Mucosa of stomach (tissue), 1 donor: ENCODE measurements at regions not wholly inside any gene's neighbourhood (a gene's known extent, or its start where the extent isn't known, plus 50 kb on each side); places are given as distances from the start of the nearest gene placed in this dataset.

Experiments
- H3K27me3 ChIP-seq: one replicate; pipeline ENCODE4 v1.7.0; 2013; ENCODE audit warnings: mild to moderate bottlenecking, low read length; ENCODE audit not compliant: control insufficient read depth, insufficient read depth
- H3K36me3 ChIP-seq: one replicate; pipeline ENCODE4 v1.7.0; 2013; ENCODE audit warnings: low read length; ENCODE audit not compliant: control insufficient read depth, insufficient read depth
- H3K4me1 ChIP-seq: one replicate; pipeline ENCODE4 v1.7.0; 2013; ENCODE audit warnings: mild to moderate bottlenecking, low read length; ENCODE audit not compliant: control insufficient read depth, insufficient read depth
- H3K4me3 ChIP-seq: one replicate; pipeline ENCODE4 v1.7.0; 2013; ENCODE audit warnings: low read length
- H3K9ac ChIP-seq: one replicate; pipeline ENCODE4 v1.7.0; 2013; ENCODE audit warnings: mild to moderate bottlenecking, low read length, moderate library complexity
- H3K9me3 ChIP-seq: one replicate; pipeline ENCODE4 v1.7.0; 2013; ENCODE audit warnings: mild to moderate bottlenecking, low read length, moderate library complexity; ENCODE audit not compliant: control insufficient read depth
- donor health status: Pancreatic carcinoma.

DNA sequence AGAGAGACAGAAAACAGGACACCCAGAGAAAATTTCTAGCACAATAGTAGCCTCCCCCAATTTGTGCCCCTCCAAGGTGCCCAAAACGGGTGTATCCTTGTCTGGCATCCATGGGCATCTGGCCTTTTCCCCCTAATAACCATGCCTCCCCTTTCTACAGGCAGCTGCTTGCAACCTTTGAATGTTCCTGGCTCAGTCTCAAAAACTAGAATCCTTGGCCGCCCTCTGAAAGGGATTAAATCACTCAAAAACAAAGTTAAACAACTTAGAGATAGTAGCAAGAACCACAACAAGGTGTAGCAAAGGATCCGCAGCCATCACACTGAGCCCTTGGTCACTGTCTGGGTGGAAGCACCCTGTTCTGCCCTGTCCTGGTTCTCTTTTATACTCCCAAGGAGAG is 105.6 kb downstream of the MN1 start:
- Histone ChIP-seq H3K27me3 (no peaks in the 10 kb centered on the region), H3K36me3 (no peaks in the 10 kb centered on the region), H3K4me3 (no peak overlapping the region), H3K9me3 (no peaks in the 10 kb centered on the region), H3K4me1 (no peaks in the 10 kb centered on the region), H3K9ac (no peak overlapping the region)

DNA sequence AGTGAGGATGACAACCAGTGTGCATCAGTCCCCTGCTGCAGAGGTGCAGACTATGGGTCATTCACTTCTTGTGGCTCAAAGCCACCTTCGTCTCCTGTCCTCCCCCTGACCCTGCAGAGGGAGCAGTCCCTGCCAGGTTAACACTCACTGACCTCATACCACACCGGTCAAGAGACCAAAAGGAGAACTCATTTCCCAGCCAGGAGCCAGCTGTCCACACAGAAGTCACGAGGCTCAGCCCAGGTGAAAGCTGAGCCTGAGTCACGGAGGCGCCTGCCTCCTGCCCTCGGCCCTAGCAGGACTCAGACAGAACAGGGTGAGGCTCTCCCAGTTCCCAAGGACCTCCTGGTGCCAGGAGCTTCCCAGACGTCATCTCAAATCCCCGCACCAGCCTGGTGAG is 103.7 kb downstream of the MN1 start:
- Histone ChIP-seq H3K27me3 (no peaks in the 10 kb centered on the region), H3K4me1 (no peaks in the 10 kb centered on the region), H3K36me3 (no peaks in the 10 kb centered on the region), H3K9ac (no peak overlapping the region), H3K4me3 (no peak overlapping the region), H3K9me3 (no peaks in the 10 kb centered on the region)
